NT2/D1 (cell line): ENCODE measurements at regions not wholly inside any gene's neighbourhood (a gene's known extent, or its start where the extent isn't known, plus 50 kb on each side); places are given as distances from the start of the nearest gene placed in this dataset.

ENCODE experiments used
- DNase-seq: peaks from one replicate; pipeline ENCODE4 v3.0.0-alpha.2; 2011; ENCODE audit warnings: low read depth, low spot score
- H3K27me3 ChIP-seq: 2 replicates; pipeline ENCODE4 v1.6.0; 2011; ENCODE audit warnings: mild to moderate bottlenecking; ENCODE audit not compliant: insufficient read length, insufficient read depth
- H3K36me3 ChIP-seq: 2 replicates; pipeline ENCODE4 v1.6.1; 2011; ENCODE audit warnings: mild to moderate bottlenecking, low read length, mixed read lengths; ENCODE audit not compliant: insufficient read depth, insufficient read length
- H3K4me1 ChIP-seq: 2 replicates; pipeline ENCODE4 v1.5.1; 2011; ENCODE audit not compliant: insufficient read depth, insufficient read length
- H3K4me3 ChIP-seq: 2 replicates; pipeline ENCODE4 v1.5.1; 2011; ENCODE audit warnings: low read depth; ENCODE audit not compliant: insufficient read length
- H3K9ac ChIP-seq: 2 replicates; pipeline ENCODE4 v1.6.0; 2011; ENCODE audit warnings: low read depth; ENCODE audit not compliant: insufficient read length
- H3K9me3 ChIP-seq: 2 replicates; pipeline ENCODE4 v1.5.1; 2011; ENCODE audit warnings: mild to moderate bottlenecking, low read length; ENCODE audit not compliant: insufficient read depth
- SUZ12 ChIP-seq: IDR thresholded peaks from 2 replicates; pipeline ENCODE4 v1.6.1; 2011; ENCODE audit not compliant: insufficient read length, insufficient read depth; ENCODE audit errors: extremely low read depth
- YY1 ChIP-seq: IDR thresholded peaks from 2 replicates; pipeline ENCODE4 v1.6.1; 2011; ENCODE audit not compliant: insufficient read length, insufficient read depth
- ZNF274 ChIP-seq: IDR thresholded peaks from 2 replicates; pipeline ENCODE4 v1.6.1; 2011; ENCODE audit warnings: mild to moderate bottlenecking, low read depth, low read length

GRCh38 chr10:43822631-43823580 lies 174.2 kb upstream of the ZNF32 start:
- Histone ChIP-seq H3K36me3 (no peaks in the 10 kb centered on the region), H3K9ac (no peak overlapping the region), H3K27me3 (no peaks in the 10 kb centered on the region), H3K4me1 (no peaks in the 10 kb centered on the region), H3K9me3 (no peaks in the 10 kb centered on the region), H3K4me3 (no peak overlapping the region)
- DNase-seq: no peak
- TF ChIP-seq SUZ12: no peak
- TF ChIP-seq ZNF274: no peak
- TF ChIP-seq YY1: no peak

GRCh38 chr10:43821103-43821502 lies 172.4 kb upstream of the ZNF32 start:
- Histone ChIP-seq H3K4me1 (no peaks in the 10 kb centered on the region), H3K9ac (no peak overlapping the region), H3K9me3 (no peaks in the 10 kb centered on the region), H3K36me3 (no peaks in the 10 kb centered on the region), H3K27me3 (no peaks in the 10 kb centered on the region), H3K4me3 (no peak overlapping the region)
- TF ChIP-seq YY1 (no peak), ZNF274 (no peak), SUZ12 (no peak)
- no peak for DNase-seq

GRCh38 chr10:43820663-43821062 lies 172.0 kb upstream of the ZNF32 start:
- TF ChIP-seq ZNF274 (no peak), YY1 (no peak), SUZ12 (no peak)
- Histone ChIP-seq H3K9me3 (no peaks in the 10 kb centered on the region), H3K4me3 (no peak overlapping the region), H3K27me3 (no peaks in the 10 kb centered on the region), H3K4me1 (no peaks in the 10 kb centered on the region), H3K36me3 (no peaks in the 10 kb centered on the region), H3K9ac (no peak overlapping the region)
- DNase-seq: no peak

GRCh38 chr10:43819464-43820230 lies 171.0 kb upstream of the ZNF32 start:
- H3K36me3 ChIP-seq: no peaks in the 10 kb centered on the region
- no peak for DNase-seq
- no peaks in the 10 kb centered on the region for H3K27me3 ChIP-seq
- H3K9ac ChIP-seq: no peak overlapping the region
- H3K9me3 ChIP-seq: no peaks in the 10 kb centered on the region
- no peak overlapping the region for H3K4me3 ChIP-seq
- no peaks in the 10 kb centered on the region for H3K4me1 ChIP-seq
- no peak for TF ChIP-seq YY1
- TF ChIP-seq ZNF274: no peak
- no peak for TF ChIP-seq SUZ12

GRCh38 chr10:43818687-43819086 lies 170.0 kb upstream of the ZNF32 start:
- no peak overlapping the region for H3K4me3 ChIP-seq
- H3K27me3 ChIP-seq: no peaks in the 10 kb centered on the region
- H3K36me3 ChIP-seq: no peaks in the 10 kb centered on the region
- H3K9ac ChIP-seq: no peak overlapping the region
- no peak for TF ChIP-seq SUZ12
- no peak for TF ChIP-seq YY1
- no peak for TF ChIP-seq ZNF274
- no peaks in the 10 kb centered on the region for H3K4me1 ChIP-seq
- DNase-seq: no peak
- H3K9me3 ChIP-seq: no peaks in the 10 kb centered on the region

GRCh38 chr10:43817368-43817767 lies 168.7 kb upstream of the ZNF32 start:
- Histone ChIP-seq H3K9me3 (no peaks in the 10 kb centered on the region), H3K27me3 (no peaks in the 10 kb centered on the region), H3K36me3 (no peaks in the 10 kb centered on the region), H3K4me3 (no peak overlapping the region), H3K4me1 (no peaks in the 10 kb centered on the region), H3K9ac (no peak overlapping the region)
- DNase-seq: no peak
- TF ChIP-seq ZNF274 (no peak), SUZ12 (no peak), YY1 (no peak)
